Esophagus muscularis mucosa (tissue), 3 donors: ENCODE measurements at regions not wholly inside any gene's neighbourhood (a gene's known extent, or its start where the extent isn't known, plus 50 kb on each side); places are given as distances from the start of the nearest gene placed in this dataset.

ENCODE experiments used
- CTCF ChIP-seq, 3 experiments: fragments of 200-600 bp in 2 of 3; fragments of 450-650 bp in 1 of 3; sonication (generic) in 2 of 3; IDR thresholded peaks; one replicate each; pipeline ENCODE4 v1.5.1; 2017 to 2019; ENCODE audit warnings: antibody characterized with exemption in 3 of 3, mild to moderate bottlenecking in 2 of 3, moderate library complexity in 1 of 3
- POLR2A ChIP-seq: fragments of 450-650 bp; IDR thresholded peaks from one replicate; pipeline ENCODE4 v1.6.1; 2017; ENCODE audit warnings: antibody characterized with exemption, moderate library complexity, mild to moderate bottlenecking, low read depth
- POLR2AphosphoS5 ChIP-seq, 2 donors: sonication (generic); formaldehyde crosslinking; IDR thresholded peaks; one replicate each; pipeline ENCODE4 v1.6.1; 2017; ENCODE audit warnings: antibody characterized with exemption in 2 of 2

- TF ChIP-seq CTCF (IDR thresholded peaks at IDR 0.05) (no peak), POLR2AphosphoS5 (IDR thresholded peaks at IDR 0.05) (no peak), POLR2A (no peak)
These were observed 108.2 kb upstream of the PTPRM start for GRCh38 chr18:7458884-7459283.
